ENCODE measurements at regions not wholly inside any gene's neighbourhood (a gene's known extent, or its start where the extent isn't known, plus 50 kb on each side); places are given as distances from the start of the nearest gene placed in this dataset.

- TF ChIP-seq CTCF (IDR thresholded peaks at IDR 0.05): no peak
- no peak overlapping the region for H3K27ac ChIP-seq (ENCODE audit: low read length)
- H3K27me3 ChIP-seq (ENCODE audit: control insufficient read depth, insufficient read depth, low read length): no peaks in the 10 kb centered on the region
- ATAC-seq (no peak), DNase-seq (no peak)
- no peak overlapping the region for H3K4me3 ChIP-seq (ENCODE audit: low read length)
- no peaks in the 10 kb centered on the region for H3K4me1 Mint-ChIP-seq
- intact Hi-C loops (cut with micrococcal nuclease): no loop called here
- peaks cover 0 to 9% of the 10 kb centered on the region in 2 donors for H3K27me3 Mint-ChIP-seq (ENCODE audit: low read depth in 2 of 2)
- H3K4me1 ChIP-seq (ENCODE audit: control insufficient read depth, insufficient read depth, low read length): no peaks in the 10 kb centered on the region
- peaks cover 21 to 30% of the 10 kb centered on the region in 2 donors for H3K9me3 Mint-ChIP-seq
- no peak overlapping the region for H3K4me3 Mint-ChIP-seq
- no peaks in the 10 kb centered on the region for H3K36me3 ChIP-seq (ENCODE audit: control insufficient read depth, insufficient read depth, low read length)
- H3K36me3 Mint-ChIP-seq: peaks cover 21% of the 10 kb centered on the region
- H3K9me3 ChIP-seq (ENCODE audit: control insufficient read depth, insufficient read depth, low read length): peaks cover 9% of the 10 kb centered on the region
- no peak overlapping the region for H3K27ac Mint-ChIP-seq
- 88% methylated on average over 2 of the region's 3 CpGs for WGBS (ENCODE audit: insufficient coverage)
Measured at GRCh38 chr14:101206556-101206955, 303.0 kb upstream of the RTL1 start.

GRCh38 chr14:101207041-101207440 is 303.5 kb upstream of the RTL1 start:
- Mint-ChIP-seq H3K4me1 (no peaks in the 10 kb centered on the region), H3K4me3 (no peak overlapping the region), H3K27ac (no peak overlapping the region), H3K36me3 (peaks cover 21% of the 10 kb centered on the region), H3K9me3 (peaks cover 24 to 34% of the 10 kb centered on the region in 2 donors), H3K27me3 (ENCODE audit: low read depth in 2 of 2) (peaks cover 0 to 11% of the 10 kb centered on the region in 2 donors)
- Histone ChIP-seq H3K9me3 (ENCODE audit: control insufficient read depth, insufficient read depth, low read length) (peaks cover 12% of the 10 kb centered on the region), H3K36me3 (ENCODE audit: control insufficient read depth, insufficient read depth, low read length) (no peaks in the 10 kb centered on the region), H3K4me1 (ENCODE audit: control insufficient read depth, insufficient read depth, low read length) (no peaks in the 10 kb centered on the region), H3K27ac (ENCODE audit: low read length) (no peak overlapping the region), H3K4me3 (ENCODE audit: low read length) (no peak overlapping the region), H3K27me3 (ENCODE audit: control insufficient read depth, insufficient read depth, low read length) (no peaks in the 10 kb centered on the region)
- ATAC-seq (no peak), DNase-seq (no peak)
- no peak for TF ChIP-seq CTCF (IDR thresholded peaks at IDR 0.05)
- WGBS (ENCODE audit: insufficient coverage): 100% methylated on average over 1 of the region's 2 CpGs
- intact Hi-C loops (cut with micrococcal nuclease): no loop called here

GRCh38 chr14:101207897-101208296 is 304.4 kb upstream of the RTL1 start:
- peaks cover 0 to 11% of the 10 kb centered on the region in 2 donors for H3K27me3 Mint-ChIP-seq (ENCODE audit: low read depth in 2 of 2)
- Histone ChIP-seq H3K4me1 (ENCODE audit: control insufficient read depth, insufficient read depth, low read length) (no peaks in the 10 kb centered on the region), H3K27me3 (ENCODE audit: control insufficient read depth, insufficient read depth, low read length) (no peaks in the 10 kb centered on the region), H3K36me3 (ENCODE audit: control insufficient read depth, insufficient read depth, low read length) (no peaks in the 10 kb centered on the region), H3K27ac (ENCODE audit: low read length) (no peak overlapping the region), H3K4me3 (ENCODE audit: low read length) (no peak overlapping the region), H3K9me3 (ENCODE audit: control insufficient read depth, insufficient read depth, low read length) (peaks cover 15% of the 10 kb centered on the region)
- intact Hi-C loops (cut with micrococcal nuclease): no loop called here
- no peak overlapping the region for H3K27ac Mint-ChIP-seq
- no peak for TF ChIP-seq CTCF (IDR thresholded peaks at IDR 0.05)
- H3K4me1 Mint-ChIP-seq: no peaks in the 10 kb centered on the region
- DNase-seq (no peak), ATAC-seq (no peak)
- H3K9me3 Mint-ChIP-seq: peaks cover 26 to 35% of the 10 kb centered on the region in 2 donors
- no peak overlapping the region for H3K4me3 Mint-ChIP-seq
- 92% methylated on average over 1 of the region's 1 CpG for WGBS (ENCODE audit: insufficient coverage)
- H3K36me3 Mint-ChIP-seq: peaks cover 21% of the 10 kb centered on the region

GRCh38 chr14:101209594-101209993 is 306.1 kb upstream of the RTL1 start:
- ATAC-seq (no peak), DNase-seq (no peak)
- no peak overlapping the region for H3K27ac Mint-ChIP-seq
- H3K4me3 ChIP-seq (ENCODE audit: low read length): no peak overlapping the region
- no peak overlapping the region for H3K4me3 Mint-ChIP-seq
- H3K27me3 Mint-ChIP-seq (ENCODE audit: low read depth in 2 of 2): peaks cover 0 to 11% of the 10 kb centered on the region in 2 donors
- H3K9me3 Mint-ChIP-seq: peaks cover 23 to 35% of the 10 kb centered on the region in 2 donors
- no peaks in the 10 kb centered on the region for H3K4me1 ChIP-seq (ENCODE audit: control insufficient read depth, insufficient read depth, low read length)
- H3K27me3 ChIP-seq (ENCODE audit: control insufficient read depth, insufficient read depth, low read length): no peaks in the 10 kb centered on the region
- no peak overlapping the region for H3K27ac ChIP-seq (ENCODE audit: low read length)
- no peaks in the 10 kb centered on the region for H3K4me1 Mint-ChIP-seq
- 90% methylated on average over 1 of the region's 2 CpGs for WGBS (ENCODE audit: insufficient coverage)
- intact Hi-C loops (cut with micrococcal nuclease): no loop called here
- no peaks in the 10 kb centered on the region for H3K36me3 ChIP-seq (ENCODE audit: control insufficient read depth, insufficient read depth, low read length)
- TF ChIP-seq CTCF (IDR thresholded peaks at IDR 0.05): no peak
- H3K9me3 ChIP-seq (ENCODE audit: control insufficient read depth, insufficient read depth, low read length): peaks cover 15% of the 10 kb centered on the region
- H3K36me3 Mint-ChIP-seq: peaks cover 21% of the 10 kb centered on the region
